CD4-positive, alpha-beta T cell treated with Interleukin-6 at 100 ng/mL for 8 hours (primary cell): ENCODE measurements at regions not wholly inside any gene's neighbourhood (a gene's known extent, or its start where the extent isn't known, plus 50 kb on each side); places are given as distances from the start of the nearest gene placed in this dataset.
"Not testable (repeated sequence)": the region's sequence is repeated elsewhere in the genome, so short reads cannot be mapped to it uniquely, and the experiment has no call there.

Experiments
- DNase-seq: peaks from one replicate; pipeline ENCODE4 v3.0.0-alpha.2; 2020; ENCODE audit warnings: mixed read lengths, low spot score

DNA sequence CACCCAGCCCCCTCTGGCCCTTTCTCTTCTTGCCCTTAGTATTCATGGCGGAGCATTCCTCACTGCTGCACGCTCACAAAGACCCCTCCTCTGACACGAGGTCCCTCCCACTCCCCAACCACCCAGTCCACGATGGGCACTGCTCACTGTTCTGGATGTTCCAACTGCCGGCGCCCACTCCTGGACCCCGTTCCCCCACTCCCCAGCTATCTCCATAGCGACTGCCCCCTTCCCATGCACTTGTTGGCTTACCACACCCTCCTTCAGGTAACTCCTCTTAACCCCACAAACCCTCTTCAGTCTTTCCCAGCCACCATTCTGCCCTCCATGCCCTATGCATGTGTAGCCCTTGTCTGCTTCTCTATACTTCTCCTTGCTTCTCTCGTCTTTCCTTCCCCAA is 961.5 kb upstream of the DEFB115 start:
- DNase-seq: not testable (repeated sequence)

DNA sequence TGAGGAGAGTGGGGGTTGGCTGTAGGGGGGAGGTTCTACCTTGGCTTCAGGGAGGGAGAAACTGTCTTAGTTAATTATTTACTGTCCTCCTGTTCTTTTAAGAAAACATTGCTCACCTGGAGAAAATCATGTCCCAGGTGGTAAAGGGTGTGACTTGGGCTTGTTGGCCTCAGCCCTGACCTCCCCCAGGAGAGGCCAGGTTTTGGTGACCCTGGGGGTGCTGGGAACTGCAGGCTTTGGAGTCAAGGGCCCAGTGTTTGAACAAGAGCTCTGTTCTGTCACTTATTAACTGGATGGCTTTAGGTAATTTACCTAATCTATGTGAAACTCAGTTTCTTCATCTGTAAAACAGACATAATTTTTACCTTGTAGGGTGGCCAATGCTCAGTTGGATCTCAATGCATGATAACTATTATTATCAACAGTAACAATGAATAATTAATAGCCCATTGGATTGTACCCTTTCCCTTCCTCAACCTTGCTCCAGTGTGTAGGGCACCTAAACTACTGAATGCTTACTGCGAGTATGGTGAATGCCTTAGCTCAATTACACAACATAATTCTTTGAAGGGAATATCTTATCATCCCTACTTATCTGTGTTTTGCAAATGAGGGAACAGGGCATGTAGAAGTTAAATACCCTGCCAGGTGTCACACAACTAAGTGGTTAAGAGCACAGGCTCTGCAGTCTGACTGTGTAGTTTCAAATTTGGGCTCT is 959.4 kb upstream of the DEFB115 start:
- DNase-seq: not testable (repeated sequence)

DNA sequence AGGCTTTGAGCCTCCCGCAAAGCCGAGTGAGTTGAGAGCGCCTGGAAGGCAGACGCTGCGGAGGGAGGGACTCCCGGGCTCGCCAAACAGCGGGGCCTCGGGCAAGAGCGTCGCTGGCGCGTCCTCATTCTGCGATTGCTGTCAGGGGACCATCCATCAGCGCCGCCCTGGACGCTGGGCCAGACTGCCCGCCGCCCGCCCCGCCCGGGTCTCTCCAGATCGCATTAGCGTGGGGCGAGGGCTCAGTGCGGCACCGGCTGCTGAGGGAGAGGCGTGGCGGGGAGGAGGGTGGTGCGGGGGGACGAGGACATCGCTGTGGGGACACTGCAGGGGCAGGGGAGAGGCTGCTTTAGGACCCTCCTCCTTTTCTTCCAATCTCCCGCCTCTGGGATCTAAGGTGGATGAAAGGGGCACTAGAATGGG is 957.2 kb upstream of the DEFB115 start:
- not testable (repeated sequence) for DNase-seq

DNA sequence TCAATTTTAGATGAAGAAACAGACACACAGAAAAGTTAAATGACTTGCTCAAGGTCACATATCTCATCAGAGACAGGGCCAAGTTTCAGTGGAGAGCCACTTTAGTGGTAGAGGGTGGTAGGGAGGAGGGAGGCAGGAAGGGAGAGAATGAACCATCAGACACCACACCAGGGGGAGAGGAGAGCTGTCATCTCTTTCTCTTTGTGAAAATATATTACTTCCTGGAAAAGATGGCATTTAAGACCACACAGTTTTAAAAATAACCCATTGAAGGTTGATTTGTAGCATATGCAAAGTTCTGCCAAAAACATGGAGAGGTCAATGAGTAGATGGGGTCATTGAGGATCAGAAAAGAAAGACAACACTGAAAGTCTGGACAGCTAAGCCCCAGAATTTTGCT is 954.7 kb upstream of the DEFB115 start:
- DNase-seq: not testable (repeated sequence)

DNA sequence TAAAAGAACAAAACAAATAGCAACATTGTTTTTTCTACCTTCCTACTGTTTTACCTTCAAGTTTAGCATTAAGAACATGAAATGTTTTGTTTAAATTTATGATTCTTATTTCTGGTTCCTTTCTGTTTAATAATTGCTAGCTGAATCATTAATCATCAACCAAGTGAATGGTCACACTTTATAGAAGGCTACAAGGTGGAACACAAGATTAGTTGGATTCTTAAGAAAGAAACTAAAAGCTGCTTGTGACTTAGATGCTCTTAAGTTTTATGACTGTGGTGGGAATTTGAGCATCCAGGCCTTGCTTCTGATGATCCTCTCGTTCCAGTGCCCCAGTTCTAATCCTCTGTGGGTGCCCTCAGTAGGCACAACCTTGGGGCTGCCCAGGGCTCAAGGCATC is 947.5 kb upstream of the DEFB115 start:
- not testable (repeated sequence) for DNase-seq

GRCh38 chr20:30310385-30310784 is 947.1 kb upstream of the DEFB115 start:
- not testable (repeated sequence) for DNase-seq

DNA sequence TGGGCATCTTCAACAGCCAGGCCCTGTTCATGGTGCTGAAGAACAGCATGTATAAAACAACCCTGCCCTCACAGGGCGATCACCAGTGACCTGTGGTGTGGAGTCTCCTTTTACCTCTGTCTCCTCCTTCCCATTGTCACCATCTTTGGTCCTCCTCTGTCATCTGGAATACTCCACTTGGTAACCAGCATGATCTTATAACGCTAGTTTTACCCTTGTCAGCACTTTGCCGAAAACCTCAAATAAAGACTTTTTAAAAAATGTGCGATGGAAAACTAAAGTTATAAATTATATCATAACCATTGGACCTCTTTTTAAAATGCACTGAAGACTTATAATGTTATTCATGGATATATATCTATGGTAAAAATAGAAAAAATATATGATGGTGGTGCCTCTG is 945.2 kb upstream of the DEFB115 start:
- DNase-seq: not testable (repeated sequence)

- not testable (repeated sequence) for DNase-seq
Observed at GRCh38 chr20:30313660-30314059, 943.8 kb upstream of the DEFB115 start.

DNA sequence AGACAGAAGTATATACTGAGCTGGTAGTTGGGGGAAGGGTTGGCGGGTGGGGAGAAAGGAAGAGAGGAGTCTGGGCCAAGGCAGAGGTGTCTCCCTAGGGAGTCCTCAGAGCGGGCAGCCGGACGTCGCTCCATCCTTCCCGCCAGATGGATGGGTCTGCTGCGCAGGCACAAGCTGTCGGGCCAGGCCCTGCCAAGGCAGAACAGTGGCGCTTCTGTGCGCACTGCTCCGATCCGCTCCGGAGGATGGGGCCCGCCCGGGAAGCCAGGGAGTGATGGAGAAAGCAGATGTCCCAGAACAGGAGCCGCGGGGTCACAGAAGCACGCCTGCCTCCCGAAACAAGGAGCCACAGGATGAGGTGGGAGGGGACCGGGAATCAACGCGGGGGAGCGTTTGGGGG is 941.4 kb upstream of the DEFB115 start:
- DNase-seq: not testable (repeated sequence)

- DNase-seq: not testable (repeated sequence)
Observed at GRCh38 chr20:30316532-30317299, 940.7 kb upstream of the DEFB115 start.

GRCh38 chr20:30333744-30334143 is 923.7 kb upstream of the DEFB115 start:
- not testable (repeated sequence) for DNase-seq

DNA sequence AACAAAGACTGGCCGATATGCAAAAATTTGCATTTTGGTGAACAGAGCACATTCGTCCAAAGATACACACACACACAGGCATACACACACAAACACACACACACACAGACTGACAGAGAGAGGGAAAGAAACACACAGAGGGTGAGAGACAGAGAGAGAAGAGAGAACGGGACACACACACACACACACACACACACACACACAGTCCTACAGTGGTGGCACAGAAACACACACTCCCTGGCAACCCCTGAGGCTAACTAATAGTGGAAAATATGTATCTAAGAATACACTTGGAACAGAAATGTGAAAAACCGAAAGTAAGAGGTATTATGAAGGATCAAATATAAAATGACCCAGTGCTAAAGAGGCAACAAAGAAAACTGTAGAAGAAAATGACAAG is 919.9 kb upstream of the DEFB115 start:
- not testable (repeated sequence) for DNase-seq

- not testable (repeated sequence) for DNase-seq
Observed at GRCh38 chr20:30348932-30349331, 908.5 kb upstream of the DEFB115 start.

- DNase-seq: not testable (repeated sequence)
Observed at GRCh38 chr20:30356854-30357467, 900.5 kb upstream of the DEFB115 start.

- DNase-seq: not testable (repeated sequence)
Observed at GRCh38 chr20:30361756-30362155, 895.7 kb upstream of the DEFB115 start.

GRCh38 chr20:30376430-30376766 is 881.1 kb upstream of the DEFB115 start:
- not testable (repeated sequence) for DNase-seq

DNA sequence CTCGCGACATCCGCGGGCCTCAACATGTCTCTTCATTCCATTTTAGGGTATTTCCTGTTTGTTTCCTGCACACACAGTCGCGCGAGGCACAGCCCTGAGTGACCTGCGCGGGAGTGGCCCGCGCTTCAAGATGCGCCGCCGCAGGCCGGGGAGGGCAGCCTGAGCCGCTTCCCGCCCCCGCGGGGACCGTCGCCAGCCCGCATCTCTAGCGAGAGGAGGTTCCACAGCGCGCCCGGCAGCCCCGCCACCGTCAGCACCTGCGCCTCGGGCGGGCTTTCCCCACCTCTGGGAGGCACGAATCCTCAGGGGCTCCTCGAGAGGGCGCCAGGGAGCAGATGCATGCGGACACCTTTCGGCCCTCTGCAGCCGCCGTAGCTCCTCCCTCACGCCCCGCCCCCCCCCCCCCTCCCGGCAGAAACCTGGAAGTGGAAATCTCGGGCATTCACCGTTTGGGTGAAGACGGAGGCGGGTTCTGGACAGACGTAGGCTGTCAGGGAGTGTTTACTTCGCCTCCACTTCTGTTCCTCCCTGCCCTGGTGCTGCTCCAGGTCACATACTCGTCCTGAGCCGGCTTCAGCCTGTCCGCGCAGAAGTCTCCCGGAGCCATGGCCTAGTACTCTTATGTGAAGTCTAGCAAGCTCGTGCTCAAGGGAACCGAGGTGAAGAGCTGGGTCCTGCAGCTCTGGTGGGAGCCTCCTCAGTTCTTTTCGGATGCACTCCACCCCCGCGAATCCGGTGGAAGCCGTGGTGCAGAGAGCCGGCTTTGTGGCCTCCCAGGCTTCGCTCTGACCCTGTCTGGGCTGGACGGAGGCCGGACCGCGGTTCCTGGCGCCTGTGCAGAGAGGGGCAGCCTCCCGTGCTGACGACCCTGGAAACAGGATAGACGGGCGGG is 880.5 kb upstream of the DEFB115 start:
- DNase-seq: peak; percentile 83

DNA sequence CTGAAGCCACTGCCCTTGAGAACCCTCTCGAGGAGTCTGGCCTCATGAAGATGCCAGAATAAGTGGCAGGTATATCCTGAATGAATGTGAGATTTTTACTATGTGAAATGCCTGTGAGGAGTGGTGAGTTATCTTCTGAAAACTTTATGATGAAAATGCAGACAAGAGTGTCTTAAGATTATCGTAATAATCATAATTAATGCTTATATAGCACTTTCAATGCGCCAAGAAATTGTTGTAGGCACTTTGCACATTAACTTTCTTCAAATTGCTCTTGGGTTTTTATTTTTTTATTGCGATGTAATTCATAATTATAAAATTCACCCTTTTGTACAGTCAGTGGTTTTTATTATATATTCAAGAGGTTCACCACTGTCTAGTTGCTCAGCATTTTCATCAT is 879.1 kb upstream of the DEFB115 start:
- not testable (repeated sequence) for DNase-seq

- not testable (repeated sequence) for DNase-seq
Observed at GRCh38 chr20:30378721-30379120, 878.7 kb upstream of the DEFB115 start.

DNA sequence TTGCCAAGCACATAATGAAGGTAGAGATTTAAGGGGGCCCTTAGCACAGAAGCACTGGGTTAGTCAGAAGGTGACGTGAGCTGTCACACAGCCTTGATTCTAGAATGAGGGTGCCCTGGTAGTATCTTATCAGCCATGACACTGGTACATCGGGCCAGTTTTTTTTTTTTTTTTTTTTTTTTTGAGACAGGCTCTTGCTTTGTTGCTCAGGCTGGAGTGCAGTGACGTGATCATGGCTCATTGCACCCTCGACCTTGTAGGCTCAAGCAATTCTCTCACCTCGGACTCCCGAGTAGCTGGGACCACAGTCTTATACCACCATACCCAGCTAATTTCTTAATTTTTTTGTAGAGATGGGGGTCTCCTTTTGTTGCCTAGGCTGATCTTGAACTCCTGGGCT is 872.6 kb upstream of the DEFB115 start:
- not testable (repeated sequence) for DNase-seq

DNA sequence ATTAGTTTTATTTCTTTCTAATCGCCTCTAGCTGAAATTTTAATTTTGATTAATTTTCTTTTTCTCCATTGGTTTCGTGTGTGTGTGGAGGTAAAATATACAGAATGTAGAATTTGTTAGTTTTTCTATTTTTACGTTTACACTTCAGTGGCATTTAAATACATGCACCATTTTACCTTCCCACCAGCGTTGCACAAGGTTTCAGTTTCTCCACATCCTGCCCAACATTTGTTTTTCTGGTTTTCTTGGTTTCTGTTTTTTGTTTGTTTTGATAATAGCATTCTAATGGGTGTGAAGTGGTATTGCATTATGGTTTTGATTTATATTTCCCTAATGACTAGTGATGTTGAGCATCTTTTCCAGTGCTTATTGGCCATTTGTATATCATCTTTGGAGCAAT is 871.4 kb upstream of the DEFB115 start:
- not testable (repeated sequence) for DNase-seq

DNA sequence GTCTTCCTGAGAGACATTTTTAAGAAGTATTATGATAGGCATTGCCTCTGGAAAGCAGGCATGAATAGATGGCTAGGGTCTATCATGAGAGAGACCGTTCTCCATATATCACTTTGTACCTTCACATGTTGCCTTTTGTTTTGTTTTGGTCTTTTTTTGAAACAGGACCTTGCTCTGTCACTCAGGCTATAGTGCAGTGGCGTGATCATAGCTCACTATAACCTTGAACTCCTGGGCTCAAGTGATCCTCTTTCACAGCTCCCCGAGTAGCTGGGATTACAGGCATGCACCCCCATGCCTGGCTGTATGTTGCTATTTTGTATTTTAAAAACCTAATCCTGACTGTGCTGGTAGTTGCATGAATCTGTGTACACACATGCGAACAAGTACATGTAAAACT is 869.6 kb upstream of the DEFB115 start:
- DNase-seq: not testable (repeated sequence)
